GM23248 (cell line): ENCODE measurements at regions not wholly inside any gene's neighbourhood (a gene's known extent, or its start where the extent isn't known, plus 50 kb on each side); places are given as distances from the start of the nearest gene placed in this dataset.

Source experiments
- DNase-seq: peaks from one replicate; pipeline ENCODE4 v3.0.0-alpha.2; 2015
- H2AFZ ChIP-seq: fragments of 200-600 bp; sonication (generic); 2 replicates; pipeline ENCODE4 v1.6.1; 2016; ENCODE audit warnings: antibody characterized with exemption
- H3F3A ChIP-seq: fragments of 200-600 bp; sonication (generic); 2 replicates; pipeline ENCODE4 v1.6.1; 2016; ENCODE audit warnings: mild to moderate bottlenecking, antibody characterized with exemption, mixed run types; ENCODE audit not compliant: insufficient read depth
- H3K27ac ChIP-seq: fragments of 200-600 bp; sonication (generic); 2 replicates; pipeline ENCODE4 v1.5.1; 2016; ENCODE audit warnings: mild to moderate bottlenecking
- H3K27me3 ChIP-seq: fragments of 200-600 bp; sonication (generic); replicated peaks from 2 replicates; pipeline ENCODE4 v1.6.1; 2016; ENCODE audit warnings: mild to moderate bottlenecking; ENCODE audit not compliant: insufficient read depth
- H3K36me3 ChIP-seq: fragments of 200-600 bp; sonication (generic); 2 replicates; pipeline ENCODE4 v1.6.1; 2016; ENCODE audit warnings: low read depth, mild to moderate bottlenecking
- H3K4me1 ChIP-seq: fragments of 200-600 bp; sonication (generic); 2 replicates; pipeline ENCODE4 v1.6.1; 2016; ENCODE audit warnings: mild to moderate bottlenecking; ENCODE audit not compliant: insufficient read depth
- H3K4me2 ChIP-seq: fragments of 200-600 bp; sonication (generic); one replicate; pipeline ENCODE4 v1.6.1; 2016; ENCODE audit warnings: mild to moderate bottlenecking; ENCODE audit not compliant: unreplicated experiment
- H3K4me3 ChIP-seq: fragments of 200-600 bp; sonication (generic); 2 replicates; pipeline ENCODE4 v1.5.1; 2016; ENCODE audit warnings: mild to moderate bottlenecking
- H3K79me2 ChIP-seq: fragments of 200-600 bp; sonication (generic); 2 replicates; pipeline ENCODE4 v1.6.1; 2016; ENCODE audit warnings: mild to moderate bottlenecking; ENCODE audit not compliant: insufficient read depth
- H3K9ac ChIP-seq: fragments of 200-600 bp; sonication (generic); 2 replicates; pipeline ENCODE4 v1.6.1; 2016; ENCODE audit warnings: mild to moderate bottlenecking
- H3K9me2 ChIP-seq: fragments of 200-600 bp; sonication (generic); 2 replicates; pipeline ENCODE4 v1.6.1; 2016; ENCODE audit warnings: mixed run types, mild to moderate bottlenecking, moderate library complexity; ENCODE audit not compliant: insufficient read depth
- H3K9me3 ChIP-seq: fragments of 200-600 bp; sonication (generic); one replicate; pipeline ENCODE4 v1.6.1; 2017; ENCODE audit warnings: low read depth
- H4K20me1 ChIP-seq: fragments of 200-600 bp; sonication (generic); 2 replicates; pipeline ENCODE4 v1.6.0; 2016; ENCODE audit not compliant: insufficient read depth
- EZH2 ChIP-seq: fragments of 200-600 bp; sonication (generic); IDR thresholded peaks from 2 replicates; pipeline ENCODE4 v1.6.1; 2018; ENCODE audit warnings: antibody characterized with exemption, mild to moderate bottlenecking; ENCODE audit not compliant: insufficient read depth, poor library complexity, severe bottlenecking
- EZH2phosphoT487 ChIP-seq: fragments of 200-600 bp; sonication (generic); IDR thresholded peaks from 2 replicates; pipeline ENCODE4 v1.6.1; 2018; ENCODE audit warnings: antibody characterized with exemption, moderate library complexity, mild to moderate bottlenecking, low read depth; ENCODE audit not compliant: insufficient read depth
- WGBS, 2 experiments: methylation state at CpG; one replicate each; pipeline ENCODE4 v1.1.6; 2015 to 2017; ENCODE audit warnings: low lambda C conversion rate in 2 of 2, low coverage in 1 of 2; ENCODE audit errors: missing lambda C conversion rate in 2 of 2; 5-methylcytosine and 5-hydroxymethylcytosine counted together
- in situ Hi-C: fragments of 300-500 bp; cut with MboI; formaldehyde crosslinking; loops from 2 replicates; pipeline ENCODE4 v1.15.0; 2020

- no peaks in the 10 kb centered on the region for H4K20me1 ChIP-seq
- no peak overlapping the region for H2AFZ ChIP-seq
- no peak overlapping the region for H3K27ac ChIP-seq
- H3K36me3 ChIP-seq: no peaks in the 10 kb centered on the region
- no peaks in the 10 kb centered on the region for H3K9me2 ChIP-seq
- no peak overlapping the region for H3K4me3 ChIP-seq
- no peak overlapping the region for H3K4me2 ChIP-seq
- H3F3A ChIP-seq: no peaks in the 10 kb centered on the region
- no peaks in the 10 kb centered on the region for H3K27me3 ChIP-seq
- H3K9me3 ChIP-seq: no peaks in the 10 kb centered on the region
- TF ChIP-seq EZH2phosphoT487 (no peak), EZH2 (no peak)
- no peak overlapping the region for H3K9ac ChIP-seq
- no peaks in the 10 kb centered on the region for H3K79me2 ChIP-seq
- in situ Hi-C loops: no loop called here
- no peak for DNase-seq
- H3K4me1 ChIP-seq: no peaks in the 10 kb centered on the region
- WGBS, 2 experiments: 14 to 15% methylated on average over 6 of the region's 6 CpGs
These were observed 77.6 kb upstream of the GGTLC1 start for GRCh38 chr20:24066076-24066700.

- H4K20me1 ChIP-seq: no peaks in the 10 kb centered on the region
- H3K9me2 ChIP-seq: no peaks in the 10 kb centered on the region
- H3K4me1 ChIP-seq: no peaks in the 10 kb centered on the region
- H3K27me3 ChIP-seq: no peaks in the 10 kb centered on the region
- H3K27ac ChIP-seq: no peak overlapping the region
- no peak for DNase-seq
- H2AFZ ChIP-seq: no peak overlapping the region
- no peak overlapping the region for H3K4me3 ChIP-seq
- no peaks in the 10 kb centered on the region for H3K36me3 ChIP-seq
- no peak overlapping the region for H3K9ac ChIP-seq
- H3K9me3 ChIP-seq: no peaks in the 10 kb centered on the region
- H3K79me2 ChIP-seq: no peaks in the 10 kb centered on the region
- H3F3A ChIP-seq: no peaks in the 10 kb centered on the region
- no peak for TF ChIP-seq EZH2phosphoT487
- no peak for TF ChIP-seq EZH2
- in situ Hi-C loops: no loop called here
- H3K4me2 ChIP-seq: no peak overlapping the region
These were observed 76.3 kb upstream of the GGTLC1 start for GRCh38 chr20:24064915-24065314.

- no peak for DNase-seq
- H4K20me1 ChIP-seq: no peaks in the 10 kb centered on the region
- H3K4me3 ChIP-seq: no peak overlapping the region
- 51 to 55% methylated on average over 4 of the region's 4 CpGs for whole genome bisulfite sequencing, 2 experiments
- no peak overlapping the region for H3K27ac ChIP-seq
- no peak overlapping the region for H3K9ac ChIP-seq
- H3K9me3 ChIP-seq: no peaks in the 10 kb centered on the region
- H3K4me2 ChIP-seq: no peak overlapping the region
- no peaks in the 10 kb centered on the region for H3K79me2 ChIP-seq
- in situ Hi-C loops: no loop called here
- no peak for TF ChIP-seq EZH2phosphoT487
- no peak for TF ChIP-seq EZH2
- H3K36me3 ChIP-seq: no peaks in the 10 kb centered on the region
- no peaks in the 10 kb centered on the region for H3F3A ChIP-seq
- no peak overlapping the region for H2AFZ ChIP-seq
- no peaks in the 10 kb centered on the region for H3K27me3 ChIP-seq
- H3K9me2 ChIP-seq: no peaks in the 10 kb centered on the region
- H3K4me1 ChIP-seq: no peaks in the 10 kb centered on the region
These were observed 75.5 kb upstream of the GGTLC1 start for GRCh38 chr20:24064092-24064491.

- in situ Hi-C loops: no loop called here
- no peaks in the 10 kb centered on the region for H3K79me2 ChIP-seq
- no peak overlapping the region for H3K27ac ChIP-seq
- no peak overlapping the region for H3K4me2 ChIP-seq
- H3K4me3 ChIP-seq: no peak overlapping the region
- no peaks in the 10 kb centered on the region for H3K36me3 ChIP-seq
- WGBS, 2 experiments: 36 to 49% methylated on average over 5 of the region's 5 CpGs
- H3K9me3 ChIP-seq: no peaks in the 10 kb centered on the region
- H3K4me1 ChIP-seq: no peaks in the 10 kb centered on the region
- DNase-seq: no peak
- H4K20me1 ChIP-seq: no peaks in the 10 kb centered on the region
- no peak for TF ChIP-seq EZH2
- TF ChIP-seq EZH2phosphoT487: no peak
- no peaks in the 10 kb centered on the region for H3K9me2 ChIP-seq
- no peaks in the 10 kb centered on the region for H3F3A ChIP-seq
- no peaks in the 10 kb centered on the region for H3K27me3 ChIP-seq
- no peak overlapping the region for H2AFZ ChIP-seq
- H3K9ac ChIP-seq: no peak overlapping the region
These were observed 74.5 kb upstream of the GGTLC1 start for GRCh38 chr20:24063100-24063499.
